ENCODE measurements at regions not wholly inside any gene's neighbourhood (a gene's known extent, or its start where the extent isn't known, plus 50 kb on each side); places are given as distances from the start of the nearest gene placed in this dataset.

- no peak for DNase-seq (ENCODE audit: low read depth)
- H3K36me3 ChIP-seq (ENCODE audit: control insufficient read depth, insufficient read depth, low read length) = no peaks in the 10 kb centered on the region
- no peaks in the 10 kb centered on the region for H3K27me3 ChIP-seq (ENCODE audit: control insufficient read depth, insufficient read depth, low read length)
- TF ChIP-seq CTCF (IDR thresholded peaks at IDR 0.05; ENCODE audit: insufficient read depth, low read length, poor library complexity, severe bottlenecking) = no peak
- H3K4me3 ChIP-seq (ENCODE audit: low read depth, low read length) = no peak overlapping the region
These were observed 232.7 kb downstream of the KLF12 start for GRCh38 chr13:73901324-73902068.

- Histone ChIP-seq H3K36me3 (ENCODE audit: control insufficient read depth, insufficient read depth, low read length) (no peaks in the 10 kb centered on the region), H3K4me3 (ENCODE audit: low read depth, low read length) (no peak overlapping the region), H3K27me3 (ENCODE audit: control insufficient read depth, insufficient read depth, low read length) (no peaks in the 10 kb centered on the region)
- no peak for DNase-seq (ENCODE audit: low read depth)
- no peak for TF ChIP-seq CTCF (IDR thresholded peaks at IDR 0.05; ENCODE audit: insufficient read depth, low read length, poor library complexity, severe bottlenecking)
These were observed 233.6 kb downstream of the KLF12 start for GRCh38 chr13:73900591-73900990.

GRCh38 chr13:73898899-73899298, 235.3 kb downstream of the KLF12 start:
- TF ChIP-seq CTCF (IDR thresholded peaks at IDR 0.05; ENCODE audit: insufficient read depth, low read length, poor library complexity, severe bottlenecking) = no peak
- no peak for DNase-seq (ENCODE audit: low read depth)
- Histone ChIP-seq H3K4me3 (ENCODE audit: low read depth, low read length) (no peak overlapping the region), H3K36me3 (ENCODE audit: control insufficient read depth, insufficient read depth, low read length) (no peaks in the 10 kb centered on the region), H3K27me3 (ENCODE audit: control insufficient read depth, insufficient read depth, low read length) (no peaks in the 10 kb centered on the region)

- no peak for TF ChIP-seq CTCF (IDR thresholded peaks at IDR 0.05; ENCODE audit: insufficient read depth, low read length, poor library complexity, severe bottlenecking)
- no peaks in the 10 kb centered on the region for H3K36me3 ChIP-seq (ENCODE audit: control insufficient read depth, insufficient read depth, low read length)
- H3K4me3 ChIP-seq (ENCODE audit: low read depth, low read length) = no peak overlapping the region
- DNase-seq (ENCODE audit: low read depth) = no peak
- H3K27me3 ChIP-seq (ENCODE audit: control insufficient read depth, insufficient read depth, low read length) = no peaks in the 10 kb centered on the region
These were observed 235.9 kb downstream of the KLF12 start for GRCh38 chr13:73898276-73898675.

GRCh38 chr13:73894995-73895571, 239.1 kb downstream of the KLF12 start:
- H3K27me3 ChIP-seq (ENCODE audit: control insufficient read depth, insufficient read depth, low read length) = no peaks in the 10 kb centered on the region
- H3K36me3 ChIP-seq (ENCODE audit: control insufficient read depth, insufficient read depth, low read length) = no peaks in the 10 kb centered on the region
- TF ChIP-seq CTCF (IDR thresholded peaks at IDR 0.05; ENCODE audit: insufficient read depth, low read length, poor library complexity, severe bottlenecking) = no peak
- no peak for DNase-seq (ENCODE audit: low read depth)
- H3K4me3 ChIP-seq (ENCODE audit: low read depth, low read length) = no peak overlapping the region

GRCh38 chr13:73893833-73894232, 240.4 kb downstream of the KLF12 start:
- H3K27me3 ChIP-seq (ENCODE audit: control insufficient read depth, insufficient read depth, low read length) = no peaks in the 10 kb centered on the region
- no peak for DNase-seq (ENCODE audit: low read depth)
- no peak overlapping the region for H3K4me3 ChIP-seq (ENCODE audit: low read depth, low read length)
- H3K36me3 ChIP-seq (ENCODE audit: control insufficient read depth, insufficient read depth, low read length) = no peaks in the 10 kb centered on the region
- no peak for TF ChIP-seq CTCF (IDR thresholded peaks at IDR 0.05; ENCODE audit: insufficient read depth, low read length, poor library complexity, severe bottlenecking)

Measured in kidney epithelial cell (primary cell).